ENCODE measurements at regions not wholly inside any gene's neighbourhood (a gene's known extent, or its start where the extent isn't known, plus 50 kb on each side); places are given as distances from the start of the nearest gene placed in this dataset.

- DNase-seq (no peak), ATAC-seq (no peak)
- POLR2A ChIA-PET = no interaction called here
- Mint-ChIP-seq H3K4me3 (no peak overlapping the region), H3K4me1 (no peaks in the 10 kb centered on the region), H3K36me3 (no peaks in the 10 kb centered on the region), H3K27me3 (no peaks in the 10 kb centered on the region), H3K27ac (no peak overlapping the region), H3K9me3 (peaks cover 0 to 33% (median 4%) of the 10 kb centered on the region in 11 donors)
- CTCF ChIA-PET = no interaction called here
- Histone ChIP-seq H3K36me3 (ENCODE audit: control insufficient read depth in 2 of 3, insufficient read depth in 3 of 3, low read length in 3 of 3) (no peaks in the 10 kb centered on the region), H3K4me1 (ENCODE audit: control insufficient read depth in 2 of 2, insufficient read depth in 2 of 2, low read length in 2 of 2) (no peaks in the 10 kb centered on the region), H3K27me3 (ENCODE audit: control insufficient read depth in 2 of 2, insufficient read depth in 2 of 2, low read length in 2 of 2) (no peaks in the 10 kb centered on the region), H3K4me3 (ENCODE audit: low read length) (no peak overlapping the region), H3K9me3 (ENCODE audit: control insufficient read depth in 2 of 3, low read length in 3 of 3) (no peaks in the 10 kb centered on the region), H3K27ac (ENCODE audit: low read depth, low read length) (no peak overlapping the region)
- intact Hi-C loops (cut with micrococcal nuclease) = no loop called here
Measured at GRCh38 chr1:191579019-191579418, 579.2 kb upstream of the RGS18 start.

DNA sequence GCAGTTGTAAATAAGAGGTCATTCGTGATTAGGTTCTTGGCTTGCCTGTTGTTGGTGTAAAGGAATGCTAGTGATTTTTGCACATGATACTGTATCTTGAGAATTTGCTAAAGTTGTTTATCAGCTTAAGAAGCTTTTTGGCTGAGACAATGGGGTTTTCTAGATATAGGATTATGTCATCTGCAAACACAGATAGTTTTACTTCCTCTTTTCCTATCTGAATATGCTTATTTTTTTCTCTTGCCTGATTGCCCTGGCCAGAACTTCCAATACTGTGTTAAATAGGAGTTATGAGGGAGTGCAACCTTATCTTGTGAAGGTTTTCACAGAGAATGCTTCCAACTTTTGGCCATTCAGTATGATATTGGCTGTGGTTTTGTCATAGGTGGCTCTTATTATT lies 576.1 kb upstream of the RGS18 start:
- Histone ChIP-seq H3K9me3 (ENCODE audit: control insufficient read depth in 2 of 3, low read length in 3 of 3) (no peaks in the 10 kb centered on the region), H3K27me3 (ENCODE audit: control insufficient read depth in 2 of 2, insufficient read depth in 2 of 2, low read length in 2 of 2) (no peaks in the 10 kb centered on the region), H3K4me1 (ENCODE audit: control insufficient read depth in 2 of 2, insufficient read depth in 2 of 2, low read length in 2 of 2) (no peaks in the 10 kb centered on the region), H3K27ac (ENCODE audit: low read depth, low read length) (no peak overlapping the region), H3K36me3 (ENCODE audit: control insufficient read depth in 2 of 3, insufficient read depth in 3 of 3, low read length in 3 of 3) (no peaks in the 10 kb centered on the region), H3K4me3 (ENCODE audit: low read length) (no peak overlapping the region)
- POLR2A ChIA-PET = no interaction called here
- CTCF ChIA-PET = no interaction called here
- Mint-ChIP-seq H3K36me3 (no peaks in the 10 kb centered on the region), H3K27ac (no peak overlapping the region), H3K4me3 (no peak overlapping the region), H3K4me1 (no peaks in the 10 kb centered on the region), H3K9me3 (peaks cover 0 to 36% (median 5%) of the 10 kb centered on the region in 11 donors), H3K27me3 (no peaks in the 10 kb centered on the region)
- DNase-seq = no peak
- no peak for ATAC-seq
- intact Hi-C loops (cut with micrococcal nuclease) = no loop called here

- DNase-seq (no peak), ATAC-seq (no peak)
- CTCF ChIA-PET = no interaction called here
- Mint-ChIP-seq H3K36me3 (no peaks in the 10 kb centered on the region), H3K9me3 (peaks cover 0 to 23% (median 4%) of the 10 kb centered on the region in 11 donors), H3K27me3 (no peaks in the 10 kb centered on the region), H3K27ac (no peak overlapping the region), H3K4me1 (no peaks in the 10 kb centered on the region), H3K4me3 (no peak overlapping the region)
- POLR2A ChIA-PET = no interaction called here
- intact Hi-C loops (cut with micrococcal nuclease) = no loop called here
- Histone ChIP-seq H3K4me1 (ENCODE audit: control insufficient read depth in 2 of 2, insufficient read depth in 2 of 2, low read length in 2 of 2) (no peaks in the 10 kb centered on the region), H3K27ac (ENCODE audit: low read depth, low read length) (no peak overlapping the region), H3K4me3 (ENCODE audit: low read length) (no peak overlapping the region), H3K9me3 (ENCODE audit: control insufficient read depth in 2 of 3, low read length in 3 of 3) (no peaks in the 10 kb centered on the region), H3K36me3 (ENCODE audit: control insufficient read depth in 2 of 3, insufficient read depth in 3 of 3, low read length in 3 of 3) (no peaks in the 10 kb centered on the region), H3K27me3 (ENCODE audit: control insufficient read depth in 2 of 2, insufficient read depth in 2 of 2, low read length in 2 of 2) (no peaks in the 10 kb centered on the region)
Measured at GRCh38 chr1:191585095-191585494, 573.2 kb upstream of the RGS18 start.

DNA sequence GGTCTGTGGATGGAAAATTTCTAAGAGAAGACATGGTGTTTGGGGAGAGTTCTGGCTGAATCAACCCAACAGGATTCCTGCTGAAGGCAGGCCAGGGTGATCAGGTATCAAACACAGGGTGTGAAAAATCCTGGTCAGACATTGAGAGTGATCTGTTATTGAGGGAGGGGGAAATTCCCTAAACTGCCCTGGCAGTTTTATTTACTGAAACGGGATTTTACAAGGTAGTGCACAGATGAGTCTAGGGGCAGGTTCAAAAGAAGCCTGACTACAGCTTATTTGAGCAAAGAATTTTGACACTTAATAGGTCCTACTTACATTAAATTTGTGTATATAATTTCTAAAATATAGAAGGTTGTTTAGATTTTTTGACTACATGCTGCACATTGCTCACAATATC lies 569.4 kb upstream of the RGS18 start:
- intact Hi-C loops (cut with micrococcal nuclease) = no loop called here
- Histone ChIP-seq H3K27me3 (ENCODE audit: control insufficient read depth in 2 of 2, insufficient read depth in 2 of 2, low read length in 2 of 2) (no peaks in the 10 kb centered on the region), H3K4me1 (ENCODE audit: control insufficient read depth in 2 of 2, insufficient read depth in 2 of 2, low read length in 2 of 2) (no peaks in the 10 kb centered on the region), H3K4me3 (ENCODE audit: low read length) (no peak overlapping the region), H3K36me3 (ENCODE audit: control insufficient read depth in 2 of 3, insufficient read depth in 3 of 3, low read length in 3 of 3) (no peaks in the 10 kb centered on the region), H3K9me3 (ENCODE audit: control insufficient read depth in 2 of 3, low read length in 3 of 3) (no peaks in the 10 kb centered on the region), H3K27ac (ENCODE audit: low read depth, low read length) (no peak overlapping the region)
- H3K27ac Mint-ChIP-seq = no peak overlapping the region
- ChIA-PET CTCF (no interaction called here), POLR2A (no interaction called here)
- H3K9me3 Mint-ChIP-seq = peaks cover 0 to 22% (median 5%) of the 10 kb centered on the region in 11 donors
- DNase-seq = no peak
- H3K4me1 Mint-ChIP-seq = no peaks in the 10 kb centered on the region
- H3K36me3 Mint-ChIP-seq = no peaks in the 10 kb centered on the region
- no peak for ATAC-seq
- no peak overlapping the region for H3K4me3 Mint-ChIP-seq
- H3K27me3 Mint-ChIP-seq = no peaks in the 10 kb centered on the region

DNA sequence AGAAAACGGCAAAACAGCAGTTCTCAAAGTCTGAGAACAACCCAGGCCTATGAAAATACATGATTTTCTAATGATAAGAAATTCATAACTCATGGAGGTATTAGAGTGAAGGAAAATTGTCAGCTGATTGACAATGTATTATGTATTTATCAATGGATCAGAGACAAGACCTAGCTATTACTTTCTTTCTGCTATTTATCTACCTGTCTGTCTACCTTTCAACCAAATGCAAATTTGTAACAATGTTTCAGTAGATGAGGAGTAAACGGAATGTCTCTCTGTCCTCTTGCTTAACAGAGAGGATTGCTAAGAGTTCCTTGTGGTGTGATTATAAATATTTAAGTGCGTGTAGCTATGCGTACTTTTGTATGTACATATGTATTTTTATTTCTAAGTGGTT lies 568.7 kb upstream of the RGS18 start:
- no peak overlapping the region for H3K27ac ChIP-seq (ENCODE audit: low read depth, low read length)
- H3K36me3 ChIP-seq (ENCODE audit: control insufficient read depth in 2 of 3, insufficient read depth in 3 of 3, low read length in 3 of 3) = no peaks in the 10 kb centered on the region
- H3K9me3 Mint-ChIP-seq = peaks cover 0 to 18% (median 4%) of the 10 kb centered on the region in 11 donors
- no peaks in the 10 kb centered on the region for H3K27me3 ChIP-seq (ENCODE audit: control insufficient read depth in 2 of 2, insufficient read depth in 2 of 2, low read length in 2 of 2)
- H3K9me3 ChIP-seq (ENCODE audit: control insufficient read depth in 2 of 3, low read length in 3 of 3) = no peaks in the 10 kb centered on the region
- ATAC-seq = no peak
- intact Hi-C loops (cut with micrococcal nuclease) = no loop called here
- no peaks in the 10 kb centered on the region for H3K36me3 Mint-ChIP-seq
- ChIA-PET CTCF (no interaction called here), POLR2A (no interaction called here)
- no peaks in the 10 kb centered on the region for H3K27me3 Mint-ChIP-seq
- H3K27ac Mint-ChIP-seq = no peak overlapping the region
- no peaks in the 10 kb centered on the region for H3K4me1 Mint-ChIP-seq
- H3K4me1 ChIP-seq (ENCODE audit: control insufficient read depth in 2 of 2, insufficient read depth in 2 of 2, low read length in 2 of 2) = no peaks in the 10 kb centered on the region
- no peak overlapping the region for H3K4me3 ChIP-seq (ENCODE audit: low read length)
- DNase-seq = no peak
- no peak overlapping the region for H3K4me3 Mint-ChIP-seq

GRCh38 chr1:191590578-191590977 lies 567.7 kb upstream of the RGS18 start:
- no peaks in the 10 kb centered on the region for H3K4me1 Mint-ChIP-seq
- intact Hi-C loops (cut with micrococcal nuclease) = no loop called here
- H3K27ac ChIP-seq (ENCODE audit: low read depth, low read length) = no peak overlapping the region
- no peaks in the 10 kb centered on the region for H3K9me3 ChIP-seq (ENCODE audit: control insufficient read depth in 2 of 3, low read length in 3 of 3)
- H3K4me1 ChIP-seq (ENCODE audit: control insufficient read depth in 2 of 2, insufficient read depth in 2 of 2, low read length in 2 of 2) = no peaks in the 10 kb centered on the region
- no peak for ATAC-seq
- ChIA-PET CTCF (no interaction called here), POLR2A (no interaction called here)
- H3K27me3 Mint-ChIP-seq = no peaks in the 10 kb centered on the region
- H3K4me3 Mint-ChIP-seq = no peak overlapping the region
- no peaks in the 10 kb centered on the region for H3K36me3 Mint-ChIP-seq
- no peak for DNase-seq
- no peak overlapping the region for H3K4me3 ChIP-seq (ENCODE audit: low read length)
- no peaks in the 10 kb centered on the region for H3K36me3 ChIP-seq (ENCODE audit: control insufficient read depth in 2 of 3, insufficient read depth in 3 of 3, low read length in 3 of 3)
- no peaks in the 10 kb centered on the region for H3K27me3 ChIP-seq (ENCODE audit: control insufficient read depth in 2 of 2, insufficient read depth in 2 of 2, low read length in 2 of 2)
- no peak overlapping the region for H3K27ac Mint-ChIP-seq
- H3K9me3 Mint-ChIP-seq = peaks cover 0 to 18% (median 4%) of the 10 kb centered on the region in 11 donors

DNA sequence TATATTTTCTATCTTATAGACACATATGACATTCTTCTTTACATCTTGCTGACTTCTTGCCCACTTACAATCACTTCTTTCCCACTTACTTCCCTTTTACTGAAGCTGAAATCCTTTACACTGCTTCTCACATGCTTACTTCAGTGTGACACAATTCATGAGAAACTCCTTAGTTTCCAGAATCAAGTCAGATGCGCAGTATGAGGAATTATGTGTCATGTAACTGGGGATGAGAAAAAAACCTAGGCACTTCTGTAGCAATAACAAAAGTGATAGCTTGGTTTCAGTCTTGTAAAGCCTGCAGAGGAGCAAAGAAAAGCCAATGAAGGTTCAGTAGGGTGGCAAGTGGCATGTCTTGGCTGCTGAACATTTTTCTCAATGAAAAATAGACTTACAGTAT lies 566.2 kb upstream of the RGS18 start:
- no peaks in the 10 kb centered on the region for H3K4me1 Mint-ChIP-seq
- H3K36me3 Mint-ChIP-seq = no peaks in the 10 kb centered on the region
- no peak overlapping the region for H3K27ac Mint-ChIP-seq
- H3K9me3 Mint-ChIP-seq = peaks cover 0 to 13% (median 4%) of the 10 kb centered on the region in 11 donors
- Histone ChIP-seq H3K4me1 (ENCODE audit: control insufficient read depth in 2 of 2, insufficient read depth in 2 of 2, low read length in 2 of 2) (no peaks in the 10 kb centered on the region), H3K36me3 (ENCODE audit: control insufficient read depth in 2 of 3, insufficient read depth in 3 of 3, low read length in 3 of 3) (no peaks in the 10 kb centered on the region), H3K4me3 (ENCODE audit: low read length) (no peak overlapping the region), H3K9me3 (ENCODE audit: control insufficient read depth in 2 of 3, low read length in 3 of 3) (no peaks in the 10 kb centered on the region), H3K27ac (ENCODE audit: low read depth, low read length) (no peak overlapping the region), H3K27me3 (ENCODE audit: control insufficient read depth in 2 of 2, insufficient read depth in 2 of 2, low read length in 2 of 2) (no peaks in the 10 kb centered on the region)
- DNase-seq (no peak), ATAC-seq (no peak)
- intact Hi-C loops (cut with micrococcal nuclease) = no loop called here
- H3K27me3 Mint-ChIP-seq = no peaks in the 10 kb centered on the region
- CTCF ChIA-PET = no interaction called here
- POLR2A ChIA-PET = no interaction called here
- H3K4me3 Mint-ChIP-seq = no peak overlapping the region

Data from naive thymus-derived CD4-positive, alpha-beta T cell (primary cell).